M059J (cell line): ENCODE measurements at regions not wholly inside any gene's neighbourhood (a gene's known extent, or its start where the extent isn't known, plus 50 kb on each side); places are given as distances from the start of the nearest gene placed in this dataset.
"Not testable (repeated sequence)": the region's sequence is repeated elsewhere in the genome, so short reads cannot be mapped to it uniquely, and the experiment has no call there.

ENCODE experiments used
- DNase-seq: peaks from one replicate; pipeline ENCODE4 v3.0.0-alpha.2; 2012; ENCODE audit warnings: low read depth

- DNase-seq = no peak
These were observed 356.4 kb downstream of the NR2F1-AS1 start for GRCh38 chr5:93224624-93225023.

- DNase-seq = no peak
These were observed 359.2 kb downstream of the NR2F1-AS1 start for GRCh38 chr5:93221773-93222172.

DNA sequence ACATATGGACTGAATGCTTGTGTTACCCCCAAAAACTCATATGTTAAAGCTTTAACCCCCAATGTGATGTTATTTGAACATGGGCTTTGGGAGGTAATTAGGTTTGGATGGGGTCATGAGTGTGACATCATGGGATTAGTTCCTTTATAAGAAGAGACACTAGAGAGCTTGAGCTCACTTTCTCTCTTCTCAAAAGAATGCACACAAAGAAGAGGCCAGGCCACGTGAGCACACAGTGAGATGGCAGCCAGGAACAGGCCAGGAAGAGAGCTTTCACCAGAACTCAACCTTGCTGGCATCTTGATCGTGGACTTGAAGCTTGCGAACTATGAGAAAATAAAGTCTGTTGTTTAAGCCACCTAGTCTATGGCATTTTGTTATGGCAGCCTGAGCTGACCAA is 360.6 kb downstream of the NR2F1-AS1 start:
- no peak for DNase-seq

DNA sequence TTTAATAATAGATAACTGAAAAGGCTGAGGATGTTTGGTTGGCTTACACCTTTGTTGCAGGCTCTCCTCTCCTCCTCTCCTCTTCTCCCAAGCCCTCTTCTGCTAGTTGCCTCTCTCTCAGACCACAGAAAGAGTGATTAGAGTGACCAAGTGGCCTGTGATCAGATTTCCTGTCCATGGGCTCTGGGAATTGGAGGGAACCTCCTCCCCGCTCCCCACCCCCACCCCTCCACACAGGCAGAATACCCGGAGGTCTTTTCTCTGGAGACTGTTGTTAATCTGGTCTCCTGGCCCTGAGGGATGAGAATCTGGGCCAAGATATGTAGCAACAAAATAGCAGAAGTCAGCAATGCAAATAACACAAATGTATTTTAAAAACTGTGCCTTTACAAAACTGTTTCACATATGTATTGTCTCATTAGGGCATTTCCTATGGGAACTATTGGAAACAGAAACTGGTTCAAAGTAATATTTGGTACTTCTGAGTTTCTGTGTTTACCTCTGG is 361.3 kb downstream of the NR2F1-AS1 start:
- DNase-seq = peak; percentile 7

- not testable (repeated sequence) for DNase-seq
These were observed 367.8 kb downstream of the NR2F1-AS1 start for GRCh38 chr5:93213111-93213794.

DNA sequence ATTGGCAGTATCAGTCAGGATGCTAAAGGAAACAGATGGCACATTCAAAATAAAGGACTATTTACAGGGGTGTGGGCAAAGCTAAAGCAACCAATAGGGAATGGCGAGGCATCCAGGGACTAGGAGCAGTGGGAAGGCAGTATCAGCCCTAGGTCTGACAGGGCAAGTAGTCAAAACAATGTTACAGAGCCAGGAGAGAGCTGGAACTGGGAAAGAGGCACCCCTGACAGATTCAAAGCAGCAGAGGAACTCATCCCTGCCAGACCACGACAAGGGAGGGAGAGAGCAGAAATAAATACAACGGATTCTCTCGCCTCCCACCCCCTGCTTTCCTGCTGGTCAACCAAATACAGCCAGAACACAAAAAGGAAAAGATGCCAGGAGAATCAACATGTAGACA is 371.5 kb downstream of the NR2F1-AS1 start:
- DNase-seq = no peak

GRCh38 chr5:93208141-93208751 is 372.8 kb downstream of the NR2F1-AS1 start:
- DNase-seq = no peak

- DNase-seq = no peak
These were observed 374.8 kb downstream of the NR2F1-AS1 start for GRCh38 chr5:93206203-93206602.

- DNase-seq = no peak
These were observed 380.0 kb downstream of the NR2F1-AS1 start for GRCh38 chr5:93201061-93201460.

GRCh38 chr5:93196986-93197385 is 384.0 kb downstream of the NR2F1-AS1 start:
- DNase-seq = no peak

DNA sequence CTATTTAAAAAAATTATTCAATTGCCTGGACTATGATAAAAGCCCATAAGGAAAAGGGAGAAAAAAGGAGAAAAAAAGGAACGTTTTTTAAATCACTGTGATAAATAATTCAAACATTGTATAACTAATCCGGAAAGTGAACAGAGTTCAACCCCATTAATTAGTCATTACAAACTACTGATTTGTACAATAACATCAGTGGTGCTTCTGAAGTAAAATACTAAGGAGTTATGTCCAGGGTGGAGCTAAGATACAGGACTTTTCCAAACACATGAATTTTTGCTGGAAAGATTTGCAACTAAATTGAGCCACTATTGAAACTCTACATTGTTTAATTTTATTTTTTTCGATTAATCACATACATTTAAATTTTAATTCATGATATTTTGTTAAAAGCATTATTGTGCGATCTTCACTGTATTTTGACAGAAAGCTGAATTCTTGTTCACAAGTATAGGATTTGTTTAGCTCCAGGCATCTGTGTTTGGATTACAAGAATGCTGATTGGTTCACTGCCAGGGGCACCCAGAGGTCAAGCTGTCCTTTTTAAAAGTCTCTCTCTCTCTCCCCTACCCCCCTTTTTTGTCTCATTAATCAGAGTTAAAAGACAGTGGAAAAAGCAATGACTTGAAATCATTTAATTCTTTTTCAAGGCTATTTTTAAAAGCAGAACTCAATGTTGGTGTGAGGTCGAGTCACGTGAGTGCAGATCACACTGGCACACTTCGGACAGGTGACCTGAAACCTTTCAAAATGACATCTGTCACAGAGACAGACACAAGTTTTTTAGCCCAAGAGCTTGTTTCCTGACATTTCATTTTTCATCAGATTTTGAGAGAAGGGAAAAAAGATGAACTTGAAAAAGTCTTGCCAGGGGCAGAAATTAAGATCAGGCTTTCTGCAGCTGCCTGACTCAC is 387.3 kb downstream of the NR2F1-AS1 start:
- peak; percentile 72 for DNase-seq

GRCh38 chr5:93192683-93193082 is 388.3 kb downstream of the NR2F1-AS1 start:
- DNase-seq = peak; percentile 19

DNA sequence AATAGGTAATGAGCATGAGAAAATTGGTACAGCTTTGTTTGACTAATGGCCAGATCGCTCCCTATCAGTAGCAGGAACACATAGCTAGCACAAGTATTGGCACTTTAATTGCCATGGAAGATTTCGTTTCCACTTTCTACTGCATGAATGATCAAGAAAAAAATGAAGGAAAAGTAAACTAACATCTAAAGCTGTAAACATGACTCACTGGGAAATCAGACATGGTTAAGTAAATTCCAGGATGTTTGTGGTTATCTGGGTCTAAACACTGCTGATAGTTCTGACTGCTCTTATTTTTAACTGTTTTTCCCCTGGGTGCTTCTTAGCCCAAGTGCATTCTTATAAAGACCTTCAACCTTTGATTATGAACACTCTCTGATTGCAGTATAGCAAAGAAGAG is 388.9 kb downstream of the NR2F1-AS1 start:
- peak; percentile 97 for DNase-seq

DNA sequence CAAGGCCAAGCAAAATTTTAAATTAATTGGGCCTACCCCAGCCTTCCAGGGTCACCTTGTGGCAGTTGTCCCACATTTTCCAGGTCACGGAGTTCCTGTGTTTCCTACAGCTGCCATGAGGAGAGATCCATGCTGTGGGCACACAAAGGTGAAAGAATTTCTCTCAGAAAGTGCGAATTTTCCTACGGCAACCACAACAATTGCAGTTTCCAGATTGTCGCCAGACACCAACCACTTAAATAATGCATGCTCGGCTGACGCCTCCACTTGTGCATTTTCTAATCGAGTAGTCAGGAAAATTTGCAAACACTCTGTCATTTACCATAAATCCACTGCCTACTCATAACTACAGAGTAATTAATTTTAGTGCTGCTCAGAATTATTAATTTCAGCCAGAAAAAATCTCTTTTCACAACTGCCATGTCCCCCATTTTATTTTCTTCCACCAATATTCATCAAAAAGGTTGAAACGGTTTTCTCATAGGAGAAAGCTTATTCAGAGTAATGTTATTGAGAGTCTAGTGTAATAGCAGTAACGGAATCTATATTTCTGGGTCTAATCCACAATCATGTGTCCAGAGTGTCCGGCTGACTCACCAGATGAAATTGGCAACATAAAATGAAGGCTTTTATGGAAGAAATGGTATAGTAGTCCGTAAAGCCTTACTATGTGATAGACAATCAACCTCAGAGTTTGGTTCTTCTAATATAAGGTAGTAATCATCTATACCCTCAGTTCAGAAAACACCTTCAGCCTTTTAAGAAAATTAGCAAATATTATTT is 389.8 kb downstream of the NR2F1-AS1 start:
- DNase-seq = no peak

DNA sequence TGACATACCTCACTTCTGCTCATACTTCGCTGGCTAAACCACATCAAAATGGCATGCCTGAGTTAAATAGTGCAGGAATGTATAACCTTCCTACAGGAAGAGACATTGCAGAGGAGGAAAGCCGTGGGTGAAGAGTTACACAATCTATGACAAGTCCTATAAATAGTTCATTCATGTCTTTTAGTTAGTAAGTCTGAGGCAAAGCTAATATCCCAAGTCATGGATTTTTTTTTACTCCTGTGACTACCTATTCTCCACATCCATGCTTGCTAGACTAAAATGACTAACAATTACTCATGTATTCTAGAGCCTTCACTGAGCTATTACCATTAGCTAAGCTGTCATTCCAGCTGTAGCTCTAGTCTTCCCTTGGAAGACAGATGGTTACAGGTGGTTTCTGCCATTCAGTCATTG is 391.3 kb downstream of the NR2F1-AS1 start:
- peak; percentile 96 for DNase-seq

- DNase-seq = no peak
These were observed 392.0 kb downstream of the NR2F1-AS1 start for GRCh38 chr5:93188876-93189485.

GRCh38 chr5:93186076-93186682 is 394.8 kb downstream of the NR2F1-AS1 start:
- DNase-seq = peak; percentile 84

DNA sequence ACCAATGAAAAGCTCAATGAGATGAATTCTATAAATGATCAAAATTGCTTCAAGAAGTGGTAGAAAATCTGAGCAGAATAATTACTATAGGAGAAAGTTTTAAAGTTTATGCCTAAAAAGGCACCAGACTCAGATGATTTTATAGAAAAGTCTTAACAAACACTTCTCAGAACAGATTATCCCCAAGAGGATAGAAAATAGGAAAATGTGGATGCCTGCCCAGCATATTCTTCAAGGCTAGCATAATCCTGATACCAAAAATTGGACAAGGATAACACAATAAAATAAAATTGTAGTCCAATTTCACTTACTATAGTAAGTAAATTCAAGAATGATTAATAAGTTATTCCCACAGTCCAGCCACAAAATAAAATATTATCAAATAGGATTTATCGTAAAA is 397.0 kb downstream of the NR2F1-AS1 start:
- DNase-seq = no peak

- no peak for DNase-seq
These were observed 401.6 kb downstream of the NR2F1-AS1 start for GRCh38 chr5:93179466-93179865.

GRCh38 chr5:93174930-93175329 is 406.1 kb downstream of the NR2F1-AS1 start:
- no peak for DNase-seq

- no peak for DNase-seq
These were observed 415.5 kb downstream of the NR2F1-AS1 start for GRCh38 chr5:93165559-93165958.
